GM20431 (cell line): ENCODE measurements at regions not wholly inside any gene's neighbourhood (a gene's known extent, or its start where the extent isn't known, plus 50 kb on each side); places are given as distances from the start of the nearest gene placed in this dataset.

Source experiments
- in situ Hi-C: fragments of 300-500 bp; cut with MseI, MboI; formaldehyde crosslinking; loops from one replicate; pipeline ENCODE4 v1.15.0; 2020; ENCODE audit warnings: low sequenced_read_pairs; ENCODE audit not compliant: unreplicated experiment

DNA sequence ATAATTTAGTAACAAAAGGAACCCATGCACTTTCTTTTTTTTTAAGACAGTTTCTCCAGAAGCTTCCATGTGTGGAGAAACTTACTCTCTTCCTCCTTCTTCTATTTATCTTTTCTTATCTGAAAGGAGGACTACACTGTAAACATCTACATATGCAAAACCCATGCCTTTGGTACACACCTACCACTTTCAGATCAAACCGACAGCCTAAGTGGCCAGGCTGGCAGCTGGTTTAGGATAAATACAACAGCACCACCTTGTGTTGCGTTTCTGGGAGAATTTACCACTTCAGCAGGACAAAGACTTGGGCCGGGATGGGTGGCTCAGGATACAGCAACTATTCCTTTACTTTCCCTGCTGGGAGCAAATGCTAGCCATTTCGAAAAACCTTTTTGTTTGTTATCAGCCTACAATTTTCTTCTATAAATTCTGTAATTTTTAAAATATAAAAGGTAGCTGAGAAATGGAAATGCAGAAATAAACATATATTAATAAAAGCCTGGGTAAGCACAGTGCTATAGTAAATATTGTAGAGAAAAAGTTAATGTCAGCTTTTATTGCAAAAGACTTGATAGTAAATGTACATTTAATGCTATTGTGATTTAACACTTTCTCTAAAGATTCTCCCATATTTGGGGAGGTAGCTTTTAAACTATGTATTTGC is 94.0 kb upstream of the RFC3 start:
- in situ Hi-C loops = no loop called here

DNA sequence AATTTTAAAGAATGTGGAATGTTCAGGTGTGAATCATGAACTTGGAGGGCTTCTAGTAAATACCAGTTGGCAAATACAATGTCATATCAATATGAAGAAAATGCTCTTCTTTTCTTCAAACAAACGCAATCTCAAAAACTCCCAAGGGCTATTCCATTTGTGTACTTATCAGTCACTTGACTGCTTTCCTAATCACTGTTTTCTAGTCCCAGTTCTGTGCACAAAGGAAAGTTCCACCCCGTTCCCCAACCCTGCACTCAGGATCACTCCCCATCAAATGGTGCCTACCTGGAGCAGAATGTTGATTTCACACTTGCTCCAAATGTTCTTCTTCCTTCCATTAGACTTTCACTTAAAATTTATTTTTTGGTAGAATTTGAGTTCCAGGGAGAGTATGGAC is 92.6 kb upstream of the RFC3 start:
- in situ Hi-C loops = no loop called here

DNA sequence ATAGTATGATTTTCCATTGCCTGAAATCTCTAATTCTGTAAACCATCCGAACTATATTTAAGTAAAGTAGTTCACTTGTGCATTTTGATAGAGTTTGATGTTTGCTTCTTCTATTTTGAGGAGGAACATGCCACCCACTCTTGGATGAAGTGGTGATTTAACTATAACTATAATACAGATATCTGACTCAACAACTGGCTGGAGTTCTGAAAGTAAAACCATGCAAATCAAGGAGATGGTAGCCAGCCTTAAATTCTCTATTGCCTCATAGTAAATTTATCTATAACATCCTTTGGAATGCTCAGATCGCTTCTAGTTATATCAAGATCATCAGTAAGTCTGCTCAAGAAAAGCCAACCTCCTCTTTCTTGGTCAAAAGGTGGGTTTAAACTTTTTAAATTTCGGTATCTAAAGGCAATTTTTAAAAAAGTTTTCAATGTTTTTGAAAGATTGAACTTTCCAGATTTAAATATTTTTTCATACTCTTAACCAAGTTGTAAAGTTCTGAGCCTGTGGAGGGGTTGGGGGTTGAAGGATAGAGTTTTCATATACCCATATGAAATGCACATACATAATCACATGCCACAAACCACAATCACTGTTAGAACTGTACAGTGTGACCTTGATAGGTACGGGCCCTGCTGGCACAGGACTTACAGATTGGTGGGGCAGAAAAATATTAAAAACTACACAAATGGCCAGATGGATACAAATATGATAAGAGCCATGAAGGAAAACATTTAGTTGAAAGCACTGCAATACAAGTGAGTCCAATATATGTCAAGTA is 90.5 kb upstream of the RFC3 start:
- in situ Hi-C loops = no loop called here

DNA sequence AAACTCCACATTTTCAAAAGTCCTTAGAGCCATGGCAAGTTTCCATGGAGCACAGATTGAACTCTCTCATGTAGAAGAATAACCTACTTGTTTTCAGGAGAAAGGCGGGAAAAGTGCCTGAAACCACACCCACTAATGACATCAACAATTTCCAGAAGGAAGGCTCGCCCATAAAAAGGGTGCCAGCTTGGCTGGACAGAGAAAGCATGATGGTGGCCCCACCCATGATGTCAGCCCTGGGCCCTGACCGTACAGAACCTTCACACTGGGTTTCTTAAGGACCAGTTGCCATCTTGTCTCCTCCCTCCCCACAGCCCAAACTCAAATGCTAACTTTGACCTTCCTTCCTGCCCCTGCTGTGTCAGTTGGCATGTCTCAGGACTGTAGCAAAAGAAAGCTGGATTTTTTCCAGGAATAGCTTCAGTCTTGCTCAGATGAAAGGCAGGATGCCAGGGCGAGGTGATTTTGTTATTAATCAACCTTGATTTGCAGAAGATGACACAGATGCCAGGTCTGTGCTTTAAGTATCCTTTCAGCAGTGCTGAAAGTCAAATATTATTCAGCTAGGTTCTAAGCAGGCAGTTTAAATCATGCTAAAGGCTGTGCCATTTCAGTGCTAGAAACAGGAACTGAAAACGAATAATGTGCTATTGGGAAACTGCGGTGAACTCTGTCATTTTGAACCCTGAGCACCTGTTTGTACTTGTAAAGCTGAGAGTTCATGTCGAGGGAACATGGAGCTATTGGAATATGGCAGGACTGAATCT is 89.5 kb upstream of the RFC3 start:
- in situ Hi-C loops = no loop called here

DNA sequence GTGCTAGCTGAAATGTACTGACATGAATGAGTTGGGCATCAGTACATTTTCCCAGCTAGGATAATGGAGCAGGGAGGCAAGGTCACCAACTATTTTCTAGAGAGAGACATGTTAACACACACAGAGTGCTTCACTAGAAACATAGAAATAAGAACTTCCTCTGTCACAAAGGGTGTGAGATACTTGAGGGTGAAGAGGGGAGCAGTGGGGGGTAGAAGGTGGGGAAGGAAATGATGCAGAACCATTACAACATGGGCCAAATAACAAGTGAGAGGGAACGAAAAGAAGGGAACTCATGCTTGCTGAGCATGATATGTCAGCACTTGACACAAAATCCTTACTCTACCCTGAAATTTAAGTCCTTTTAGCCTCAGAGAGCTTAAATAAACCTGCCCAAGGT is 87.8 kb upstream of the RFC3 start:
- in situ Hi-C loops = no loop called here

DNA sequence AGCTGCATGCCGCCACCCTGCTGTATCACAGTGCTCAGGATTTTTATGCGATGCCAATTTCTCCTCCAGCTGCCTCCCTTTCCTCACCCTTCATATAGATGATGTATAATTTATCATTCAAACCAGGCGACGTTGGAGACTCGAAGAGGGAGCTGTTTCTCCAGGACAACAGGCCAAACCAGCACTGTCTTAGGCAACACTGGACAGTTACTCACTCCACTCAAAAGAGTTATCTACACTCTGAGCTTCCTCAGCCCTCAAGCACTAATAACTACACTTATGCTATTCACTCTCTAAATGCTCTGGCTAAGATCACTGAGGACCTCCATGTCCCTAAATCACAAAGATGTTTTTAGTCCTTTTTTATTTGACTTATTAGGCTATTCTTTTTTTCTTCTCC is 87.3 kb upstream of the RFC3 start:
- in situ Hi-C loops = no loop called here

DNA sequence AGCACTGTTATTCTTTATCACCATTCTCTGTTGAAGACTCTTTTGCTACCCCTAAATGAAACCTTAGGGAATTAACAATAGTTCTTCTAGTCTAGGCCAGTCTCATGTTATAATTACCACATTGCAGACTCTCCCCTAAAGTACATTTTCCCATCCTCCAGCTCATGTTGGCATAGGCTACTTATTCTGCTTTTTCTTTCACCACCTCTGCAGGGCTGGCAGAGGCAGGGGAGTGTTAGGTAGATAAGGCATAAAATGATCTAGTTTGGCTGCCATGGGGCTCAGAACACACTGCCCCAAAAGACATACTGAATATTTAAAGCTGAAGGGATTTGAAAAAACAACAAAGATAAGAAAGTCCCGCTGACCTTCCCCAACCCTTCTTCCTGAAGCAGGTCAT is 82.7 kb upstream of the RFC3 start:
- in situ Hi-C loops = no loop called here

DNA sequence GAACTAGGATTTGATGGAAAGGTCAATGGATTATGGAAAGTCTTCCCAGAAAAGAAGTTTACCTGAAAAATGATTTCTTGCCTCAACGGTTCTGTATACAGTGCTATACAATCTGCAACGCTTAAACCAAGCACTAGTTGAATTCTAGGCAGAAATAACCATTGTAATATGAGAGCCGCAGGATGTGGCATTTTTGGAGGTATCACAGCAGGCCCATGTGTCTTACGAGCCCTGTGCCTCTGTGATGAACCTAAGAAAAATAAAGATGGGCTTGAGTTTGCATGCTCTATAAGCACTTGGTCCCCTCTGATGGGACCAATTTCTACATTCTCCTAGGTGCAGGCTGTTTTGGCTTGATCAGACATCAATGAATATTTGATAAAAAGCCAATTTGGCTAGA is 78.7 kb upstream of the RFC3 start:
- in situ Hi-C loops = no loop called here

DNA sequence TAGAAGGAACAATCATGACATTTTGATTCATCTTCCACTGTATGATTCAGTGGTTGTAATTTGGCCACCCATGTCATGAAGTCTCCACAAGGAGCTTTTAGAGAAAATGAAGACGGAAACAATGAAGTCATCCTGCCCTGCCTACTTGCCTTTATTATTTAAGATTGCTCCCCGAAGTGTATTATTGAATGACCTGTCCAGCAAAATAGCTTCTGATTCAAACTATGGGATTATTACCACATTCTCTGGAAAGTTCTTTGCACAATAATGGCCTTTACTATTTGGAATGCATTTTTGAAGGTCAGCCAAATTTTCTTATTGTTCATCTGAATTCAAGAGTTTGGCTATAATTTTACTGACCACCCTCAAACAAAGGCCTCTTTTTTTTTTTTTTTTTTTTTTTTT is 77.8 kb upstream of the RFC3 start:
- in situ Hi-C loops = no loop called here

DNA sequence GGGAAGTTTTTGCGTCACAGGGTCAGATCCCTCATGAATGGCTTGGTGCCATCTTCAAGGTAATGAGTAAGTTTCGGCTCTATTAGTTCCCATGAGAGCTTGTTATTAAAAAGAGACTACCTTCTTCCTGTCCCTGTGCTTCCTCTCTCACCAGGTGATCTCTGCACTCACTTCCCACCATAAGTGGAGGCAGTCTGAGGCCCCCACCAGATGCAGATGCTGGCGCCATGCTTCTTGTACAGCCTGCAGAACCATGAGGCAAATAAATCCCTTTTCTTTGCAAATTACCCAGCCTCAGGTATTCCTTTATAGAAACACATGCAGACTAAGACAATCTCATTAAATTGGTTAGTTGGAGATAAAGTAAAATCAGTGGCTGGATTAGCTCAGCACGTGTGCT is 75.6 kb upstream of the RFC3 start:
- in situ Hi-C loops = no loop called here

DNA sequence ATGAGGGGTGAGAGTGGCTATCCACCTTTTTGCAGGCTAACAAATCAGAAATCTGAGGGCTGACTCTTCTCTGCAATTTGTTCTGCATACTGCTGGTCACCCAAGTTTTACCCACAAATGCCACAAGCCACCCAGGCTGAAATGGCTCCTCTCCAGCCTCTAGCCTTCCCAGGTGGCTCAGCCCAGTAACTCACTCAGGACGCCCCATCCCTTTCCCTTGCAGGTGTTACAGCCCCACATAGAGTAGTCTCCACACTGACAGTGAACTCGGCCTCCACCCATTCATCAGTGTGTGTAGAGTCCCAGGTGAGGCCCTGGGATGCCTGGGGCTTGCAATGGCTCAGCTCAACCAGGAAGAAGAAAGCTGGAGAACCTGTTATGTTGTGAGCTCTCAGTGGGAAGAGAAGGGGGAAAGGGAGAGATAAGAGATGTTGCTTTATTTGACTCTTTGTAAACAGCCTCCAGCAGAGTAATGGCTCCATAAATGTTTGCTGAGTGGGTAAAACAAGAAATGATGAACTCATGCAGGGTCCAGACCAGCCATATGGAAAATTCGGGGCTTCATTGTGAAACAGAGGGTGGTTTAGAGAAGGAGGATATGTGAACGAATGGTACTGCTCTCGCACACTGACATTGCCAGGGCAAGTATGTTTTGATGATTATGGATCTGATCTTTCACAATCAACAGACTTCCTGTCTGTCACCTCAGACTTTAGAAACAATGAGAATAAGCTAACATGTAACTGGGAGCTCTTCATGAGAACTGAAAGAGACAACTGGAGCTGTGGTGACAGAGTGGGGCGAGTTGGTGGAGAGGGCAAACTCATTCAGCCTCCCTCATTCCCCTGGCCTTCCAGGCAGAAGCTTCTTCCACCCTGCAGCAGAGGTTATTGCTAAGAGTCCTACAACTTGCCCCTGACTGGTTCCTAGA is 74.2 kb upstream of the RFC3 start:
- in situ Hi-C loops = no loop called here

DNA sequence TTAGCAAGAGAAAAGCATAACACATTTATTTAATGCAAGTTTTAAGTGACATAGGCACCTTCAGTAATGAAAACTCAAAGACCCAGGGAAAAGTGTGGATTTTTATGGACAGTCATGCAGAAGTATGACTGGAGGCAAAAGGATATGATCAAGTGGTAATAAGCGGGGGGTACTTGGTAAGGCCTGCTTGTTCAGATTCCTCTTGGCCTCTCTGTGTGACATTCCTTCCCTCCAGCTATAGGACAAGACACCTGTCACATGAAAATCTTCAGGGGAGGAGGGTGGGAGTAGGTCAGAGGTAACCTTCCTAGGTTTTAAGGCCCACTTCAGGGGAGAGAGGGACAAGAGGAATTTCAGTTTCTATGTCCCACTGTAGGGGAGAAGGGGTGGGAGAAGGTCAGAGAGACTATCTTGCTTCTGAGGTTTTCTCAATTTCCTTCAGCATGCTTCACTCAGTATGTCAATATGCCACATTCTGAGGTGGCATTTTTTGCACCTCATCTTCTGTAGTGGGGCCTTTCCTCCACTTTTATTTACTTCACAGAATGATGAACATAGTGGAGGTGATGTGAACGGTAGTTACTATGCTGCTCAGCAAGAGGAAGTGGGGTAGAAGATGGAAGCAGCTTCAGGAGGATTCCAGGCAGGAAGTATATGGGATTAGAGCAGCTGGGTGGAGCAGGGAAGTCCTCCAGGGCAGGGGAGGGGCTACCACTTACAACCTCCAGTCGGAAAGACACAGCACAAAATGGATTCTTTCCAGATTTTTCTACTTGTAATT is 73.2 kb upstream of the RFC3 start:
- in situ Hi-C loops = no loop called here

DNA sequence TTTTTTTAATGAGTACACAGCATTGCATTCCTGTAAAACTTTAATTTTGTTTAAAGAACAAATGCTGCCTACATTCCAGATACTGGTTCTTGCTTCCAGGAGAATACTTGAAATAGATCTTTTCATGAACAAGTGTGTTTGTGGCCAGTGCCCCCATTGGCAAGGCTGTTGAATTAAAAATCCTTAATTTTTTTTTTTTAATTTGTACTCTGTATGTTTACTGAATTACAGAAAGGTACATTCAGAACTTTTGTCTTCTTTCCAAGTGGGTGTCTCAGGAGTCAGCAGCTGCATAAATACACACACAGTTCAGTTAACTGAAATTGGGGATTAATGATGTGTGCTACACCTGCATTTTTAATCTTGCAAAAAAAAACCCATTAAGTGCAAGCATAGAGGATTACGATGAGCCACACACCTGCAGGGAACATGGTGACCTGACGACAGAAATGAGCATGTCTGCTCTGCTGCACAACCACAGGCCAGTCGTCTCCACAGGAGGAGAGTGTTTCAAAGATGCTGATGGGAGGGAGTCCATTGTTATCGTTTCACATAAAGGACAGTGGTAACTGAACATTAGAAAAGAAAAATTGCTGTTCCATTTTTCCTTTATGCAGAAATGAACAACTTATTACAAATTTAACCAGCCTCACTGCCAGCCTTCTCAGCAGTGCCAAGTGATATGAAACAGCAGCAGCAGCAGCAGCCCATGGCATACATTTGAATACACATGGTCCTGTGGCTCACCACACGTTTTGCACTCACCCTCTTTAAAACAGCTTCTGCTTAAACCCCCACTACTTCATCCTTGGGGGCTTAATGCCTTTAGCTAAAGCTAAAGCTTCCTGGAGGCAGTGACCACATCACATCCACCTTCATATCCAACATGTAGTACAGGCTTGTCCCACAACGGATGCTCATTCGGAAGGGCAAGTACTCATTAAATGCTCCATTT is 72.3 kb upstream of the RFC3 start:
- in situ Hi-C loops = no loop called here

DNA sequence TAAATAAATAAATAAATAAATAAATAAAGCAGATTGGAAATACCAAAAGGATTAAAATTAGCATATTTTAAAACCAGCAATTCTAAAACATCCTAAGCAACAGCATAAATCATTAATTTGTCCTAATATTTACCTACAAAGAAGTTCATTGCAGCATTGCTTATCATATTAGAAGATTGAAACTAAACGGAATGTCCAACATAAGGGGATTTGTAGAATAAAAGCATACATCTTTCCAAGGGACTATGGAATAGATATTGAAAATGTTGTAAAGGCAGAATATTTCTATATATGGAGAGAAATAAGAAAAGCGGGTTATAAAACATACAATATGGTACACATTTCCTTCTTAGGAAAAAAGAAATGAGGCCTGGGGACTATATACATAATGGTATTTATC is 71.1 kb upstream of the RFC3 start:
- in situ Hi-C loops = no loop called here

DNA sequence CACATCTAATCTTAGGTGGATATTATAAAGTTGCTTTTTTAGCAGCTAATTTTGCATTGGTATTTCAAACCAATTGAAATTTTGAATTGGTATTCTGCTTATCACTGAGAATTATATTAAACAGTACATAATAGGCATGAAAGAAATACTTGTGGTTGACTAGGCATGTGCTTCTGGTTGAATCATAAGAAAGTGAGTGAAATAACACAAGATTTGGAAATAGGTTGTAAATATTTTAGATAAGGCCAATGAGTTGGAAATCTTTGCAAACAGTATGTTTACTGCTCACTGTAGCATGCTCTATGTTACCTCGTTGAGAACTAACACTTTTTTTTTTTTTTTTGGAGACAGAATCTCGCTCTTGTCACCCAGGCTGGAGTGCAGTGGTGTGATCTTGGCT is 66.8 kb upstream of the RFC3 start:
- in situ Hi-C loops = no loop called here

DNA sequence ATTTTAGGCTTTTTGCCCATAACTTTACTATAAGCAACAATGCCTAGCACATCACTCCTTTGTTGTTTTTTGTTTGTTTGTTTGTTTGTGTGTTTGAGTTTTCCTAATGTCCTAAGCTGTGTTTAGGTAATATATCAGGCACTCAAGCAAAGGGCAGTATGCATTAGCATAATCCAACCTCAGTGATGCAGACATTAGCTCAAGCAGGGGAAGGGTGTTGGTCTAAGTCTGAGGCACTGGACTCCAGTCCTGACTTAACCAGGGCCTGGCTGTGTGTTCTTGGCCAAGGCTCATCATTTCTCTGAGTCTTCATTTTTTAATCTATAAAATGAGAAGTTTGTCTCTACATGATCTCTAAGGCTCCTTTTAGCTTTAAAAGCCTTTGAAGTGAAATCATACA is 65.9 kb upstream of the RFC3 start:
- in situ Hi-C loops = no loop called here

DNA sequence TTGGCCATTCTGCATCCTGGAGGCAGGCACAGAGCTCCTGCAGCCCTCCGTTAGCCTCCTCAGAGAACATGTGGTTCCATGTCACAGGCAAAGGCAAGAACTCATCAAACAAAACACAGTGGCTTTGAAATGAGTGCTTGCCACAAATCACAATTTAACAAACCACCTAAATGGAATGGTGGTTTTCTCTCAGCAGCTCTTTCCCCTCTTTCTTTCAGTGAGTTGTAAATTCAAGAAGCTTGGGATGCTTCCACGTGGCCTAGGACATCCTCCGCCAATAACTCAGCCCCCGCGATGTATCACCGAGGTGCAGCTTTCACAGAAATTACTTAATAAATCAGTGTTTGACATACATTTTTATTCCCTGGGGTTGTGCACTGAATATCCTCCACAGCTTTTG is 65.4 kb upstream of the RFC3 start:
- in situ Hi-C loops = no loop called here

DNA sequence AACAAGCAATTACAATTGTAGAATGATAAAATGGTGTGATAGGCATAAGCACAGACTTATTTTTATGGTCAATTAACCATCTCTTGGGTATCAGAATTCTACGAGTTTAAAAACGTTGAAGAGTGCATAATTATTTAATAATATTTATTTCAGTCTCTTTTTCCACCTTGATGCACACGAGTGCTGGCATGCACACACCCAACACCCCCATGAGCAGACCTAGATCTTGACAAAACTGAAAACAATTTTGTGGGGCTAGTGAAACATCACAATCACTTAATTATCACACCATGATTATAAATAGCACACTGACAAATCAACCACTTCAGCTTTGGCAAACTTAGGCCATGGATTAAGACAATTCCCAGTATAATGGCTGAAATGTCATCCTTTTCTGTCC is 61.0 kb upstream of the RFC3 start:
- in situ Hi-C loops = no loop called here
